Peyer's patch (tissue), 4 donors: ENCODE measurements at regions not wholly inside any gene's neighbourhood (a gene's known extent, or its start where the extent isn't known, plus 50 kb on each side); places are given as distances from the start of the nearest gene placed in this dataset.

Experiments used
- DNase-seq, 3 donors: peaks; one replicate each; pipeline ENCODE4 v3.0.0-alpha.2; 2017 to 2019
- H3K27ac ChIP-seq, 4 donors: fragments of 200-600 bp; sonication (generic); one replicate each; pipeline ENCODE4 v1.5.1; 2016 to 2019
- H3K27me3 ChIP-seq, 2 donors: fragments of 200-600 bp; sonication (generic); one replicate each; pipeline ENCODE4 v1.5.1; 2019
- H3K36me3 ChIP-seq, 3 donors: fragments of 200-600 bp; sonication (generic); one replicate each; pipeline ENCODE4 v1.5.1; 2016 to 2019
- H3K4me1 ChIP-seq, 4 donors: fragments of 200-600 bp; sonication (generic); one replicate each; pipeline ENCODE4 v1.5.1; 2016 to 2019
- H3K4me3 ChIP-seq, 4 donors: fragments of 200-600 bp; sonication (generic); 1 replicate in 3 of 4; 2 replicates in 1 of 4; pipeline ENCODE4 v1.5.1; 2016 to 2019; ENCODE audit warnings: mild to moderate bottlenecking in 1 of 4
- H3K9me3 ChIP-seq, 4 donors: fragments of 200-600 bp; sonication (generic); one replicate each; pipeline ENCODE4 v1.5.1; 2016 to 2019; ENCODE audit warnings: mild to moderate bottlenecking in 1 of 4
- CTCF ChIP-seq, 6 experiments: fragments of 450-650 bp in 4 of 6; fragments of 200-600 bp in 2 of 6; sonication (generic) in 1 of 6; IDR thresholded peaks; one replicate each; pipeline ENCODE4 v1.5.1; 2017 to 2019; ENCODE audit warnings: antibody characterized with exemption in 6 of 6, mild to moderate bottlenecking in 3 of 6, moderate library complexity in 1 of 6
- POLR2A ChIP-seq, 2 donors: fragments of 450-650 bp; IDR thresholded peaks; one replicate each; pipeline ENCODE4 v1.5.1; 2017; ENCODE audit warnings: antibody characterized with exemption in 2 of 2, mild to moderate bottlenecking in 2 of 2, moderate library complexity in 2 of 2

- Histone ChIP-seq H3K4me1 (no peaks in the 10 kb centered on the region), H3K9me3 (no peaks in the 10 kb centered on the region), H3K4me3 (no peak overlapping the region), H3K27ac (no peak overlapping the region), H3K27me3 (no peaks in the 10 kb centered on the region), H3K36me3 (no peaks in the 10 kb centered on the region)
- TF ChIP-seq CTCF (IDR thresholded peaks at IDR 0.05) (no peak), POLR2A (IDR thresholded peaks at IDR 0.05) (no peak)
- DNase-seq: no peak
Measured at GRCh38 chr7:109121599-109122300, 552.1 kb downstream of the DNAJB9 start.

- no peak for DNase-seq
- TF ChIP-seq POLR2A (IDR thresholded peaks at IDR 0.05) (no peak), CTCF (IDR thresholded peaks at IDR 0.05) (no peak)
- no peaks in the 10 kb centered on the region for H3K27me3 ChIP-seq
- H3K4me3 ChIP-seq: no peak overlapping the region
- H3K36me3 ChIP-seq: no peaks in the 10 kb centered on the region
- no peak overlapping the region for H3K27ac ChIP-seq
- H3K9me3 ChIP-seq: peaks cover 0 to under 1% (median 0%) of the 10 kb centered on the region in 4 donors
- no peaks in the 10 kb centered on the region for H3K4me1 ChIP-seq
Measured at GRCh38 chr7:109125001-109125400, 555.3 kb downstream of the DNAJB9 start.

GRCh38 chr7:109126404-109127050 lies 556.9 kb downstream of the DNAJB9 start:
- Histone ChIP-seq H3K4me1 (no peaks in the 10 kb centered on the region), H3K9me3 (peaks cover 0 to 3% (median 0%) of the 10 kb centered on the region in 4 donors), H3K36me3 (no peaks in the 10 kb centered on the region), H3K27ac (no peak overlapping the region), H3K27me3 (no peaks in the 10 kb centered on the region), H3K4me3 (no peak overlapping the region)
- no peak for DNase-seq
- TF ChIP-seq POLR2A (IDR thresholded peaks at IDR 0.05): no peak

- no peak overlapping the region for H3K4me3 ChIP-seq
- H3K27ac ChIP-seq: no peak overlapping the region
- H3K36me3 ChIP-seq: no peaks in the 10 kb centered on the region
- peaks cover 0 to 3% (median 0%) of the 10 kb centered on the region in 4 donors for H3K9me3 ChIP-seq
- H3K27me3 ChIP-seq: no peaks in the 10 kb centered on the region
- no peaks in the 10 kb centered on the region for H3K4me1 ChIP-seq
- no peak for DNase-seq
- TF ChIP-seq CTCF (IDR thresholded peaks at IDR 0.05) (no peak), POLR2A (IDR thresholded peaks at IDR 0.05) (no peak)
Measured at GRCh38 chr7:109127145-109127544, 557.5 kb downstream of the DNAJB9 start.

GRCh38 chr7:109131141-109131540 lies 561.5 kb downstream of the DNAJB9 start:
- Histone ChIP-seq H3K9me3 (peaks cover 0 to 3% (median 0%) of the 10 kb centered on the region in 4 donors), H3K4me3 (no peak overlapping the region), H3K27me3 (no peaks in the 10 kb centered on the region), H3K4me1 (no peaks in the 10 kb centered on the region), H3K27ac (no peak overlapping the region), H3K36me3 (no peaks in the 10 kb centered on the region)
- DNase-seq: no peak
- TF ChIP-seq CTCF (IDR thresholded peaks at IDR 0.05): no peak

GRCh38 chr7:109136893-109137292 lies 567.2 kb downstream of the DNAJB9 start:
- H3K36me3 ChIP-seq: no peaks in the 10 kb centered on the region
- no peak overlapping the region for H3K4me3 ChIP-seq
- no peaks in the 10 kb centered on the region for H3K9me3 ChIP-seq
- no peak for DNase-seq
- no peak overlapping the region for H3K27ac ChIP-seq
- H3K27me3 ChIP-seq: no peaks in the 10 kb centered on the region
- H3K4me1 ChIP-seq: no peaks in the 10 kb centered on the region
- TF ChIP-seq CTCF (IDR thresholded peaks at IDR 0.05) (no peak), POLR2A (IDR thresholded peaks at IDR 0.05) (no peak)
